Right cardiac atrium (tissue), 5 donors: ENCODE measurements at regions not wholly inside any gene's neighbourhood (a gene's known extent, or its start where the extent isn't known, plus 50 kb on each side); places are given as distances from the start of the nearest gene placed in this dataset.

Experiments
- ATAC-seq, 2 donors: fragments of 200-7000 bp; cut with Tn5 transposase; one replicate each; pipeline versions ENCODE4 v1.8.0 to v1.9.1; 2020; ENCODE audit warnings: moderate library complexity in 2 of 2, mild to moderate bottlenecking in 1 of 2
- DNase-seq, 3 donors: peaks; one replicate each; pipeline ENCODE4 v3.0.0-alpha.2; 2020
- H3K27ac ChIP-seq: one replicate; pipeline ENCODE4 v1.5.1; 2013; ENCODE audit warnings: mild to moderate bottlenecking, low read length, control low read depth, moderate library complexity
- H3K27me3 ChIP-seq: one replicate; pipeline ENCODE4 v1.6.1; 2013; ENCODE audit not compliant: control insufficient read depth, insufficient read depth
- H3K4me1 ChIP-seq: one replicate; pipeline ENCODE4 v1.6.1; 2013; ENCODE audit warnings: low read length; ENCODE audit not compliant: control insufficient read depth, insufficient read depth
- H3K4me3 ChIP-seq: one replicate; pipeline ENCODE4 v1.5.1; 2013; ENCODE audit warnings: low read length, control low read depth
- H3K9me3 ChIP-seq: one replicate; pipeline ENCODE4 v1.6.1; 2013; ENCODE audit warnings: low read length; ENCODE audit not compliant: control insufficient read depth
- WGBS: extraction: QIAGEN DNeasy Blood & Tissue Kit; methylation state at CpG from one replicate; pipeline ENCODE4 v1.1.7; 2013; 5-methylcytosine and 5-hydroxymethylcytosine counted together
- intact Hi-C, 4 donors: fragments of 100-400 bp; cut with DNase I; formaldehyde crosslinking; loops; one replicate each; pipeline versions ENCODE4 v1.11.0 to v1.14.0; 2022 to 2023
- donor health status: healthy with polysubstance abuse.
- donor health status: DM: no; HTN: yes; CAD: no.
- donor health status: DM: no; HTN: no; CAD: no.
- donor health status: DM: no; HTN: yes; CAD: no; lungs with severe emphysema.
- donor health status: DM: yes; HTN: yes; CAD: no.

- no peak overlapping the region for H3K27ac ChIP-seq
- intact Hi-C loops = no loop called here
- ATAC-seq = no peak
These were observed 243.7 kb downstream of the ALDH8A1 start for GRCh38 chr6:134706153-134706552.

GRCh38 chr6:134703206-134703605 is 246.7 kb downstream of the ALDH8A1 start:
- H3K9me3 ChIP-seq = no peaks in the 10 kb centered on the region
- intact Hi-C loops = no loop called here
- H3K4me3 ChIP-seq = no peak overlapping the region
- no peak for ATAC-seq
- no peaks in the 10 kb centered on the region for H3K27me3 ChIP-seq
- no peak for DNase-seq
- no peak overlapping the region for H3K27ac ChIP-seq
- H3K4me1 ChIP-seq = no peaks in the 10 kb centered on the region

More at GRCh38 chr6:134706153-134706552, 243.7 kb downstream of the ALDH8A1 start:
- Histone ChIP-seq H3K27me3 (no peaks in the 10 kb centered on the region), H3K4me1 (no peaks in the 10 kb centered on the region), H3K4me3 (no peak overlapping the region), H3K9me3 (no peaks in the 10 kb centered on the region)
- DNase-seq = no peak
- 68% methylated on average over 3 of the region's 3 CpGs for WGBS

GRCh38 chr6:134702279-134702678 is 247.6 kb downstream of the ALDH8A1 start:
- intact Hi-C loops = no loop called here
- ATAC-seq = no peak

GRCh38 chr6:134701301-134701700 is 248.6 kb downstream of the ALDH8A1 start:
- intact Hi-C loops = no loop called here
- DNase-seq = no peak
- no peaks in the 10 kb centered on the region for H3K9me3 ChIP-seq
- ATAC-seq = no peak
- no peaks in the 10 kb centered on the region for H3K4me1 ChIP-seq
- no peak overlapping the region for H3K27ac ChIP-seq
- H3K27me3 ChIP-seq = no peaks in the 10 kb centered on the region
- WGBS = 88% methylated on average over 1 of the region's 1 CpG
- H3K4me3 ChIP-seq = no peak overlapping the region

More at GRCh38 chr6:134702279-134702678, 247.6 kb downstream of the ALDH8A1 start:
- no peak overlapping the region for H3K27ac ChIP-seq
- no peaks in the 10 kb centered on the region for H3K4me1 ChIP-seq
- WGBS = 96% methylated on average over 3 of the region's 3 CpGs
- no peak overlapping the region for H3K4me3 ChIP-seq
- no peak for DNase-seq
- H3K9me3 ChIP-seq = no peaks in the 10 kb centered on the region
- H3K27me3 ChIP-seq = no peaks in the 10 kb centered on the region

- DNase-seq (no peak), ATAC-seq (no peak)
- no peak overlapping the region for H3K4me3 ChIP-seq
- WGBS = 79% methylated on average over 1 of the region's 1 CpG
- no peak overlapping the region for H3K27ac ChIP-seq
- no peaks in the 10 kb centered on the region for H3K9me3 ChIP-seq
- no peaks in the 10 kb centered on the region for H3K27me3 ChIP-seq
- no peaks in the 10 kb centered on the region for H3K4me1 ChIP-seq
- intact Hi-C loops = no loop called here
These were observed 251.7 kb downstream of the ALDH8A1 start for GRCh38 chr6:134698228-134698627.

- intact Hi-C loops = no loop called here
- Histone ChIP-seq H3K4me3 (no peak overlapping the region), H3K9me3 (no peaks in the 10 kb centered on the region), H3K4me1 (no peaks in the 10 kb centered on the region), H3K27ac (no peak overlapping the region), H3K27me3 (no peaks in the 10 kb centered on the region)
- DNase-seq (no peak), ATAC-seq (no peak)
- 94% methylated on average over 3 of the region's 3 CpGs for WGBS
These were observed 257.9 kb downstream of the ALDH8A1 start for GRCh38 chr6:134692008-134692407.

GRCh38 chr6:134691180-134691579 is 258.7 kb downstream of the ALDH8A1 start:
- Histone ChIP-seq H3K27me3 (no peaks in the 10 kb centered on the region), H3K4me1 (no peaks in the 10 kb centered on the region), H3K27ac (no peak overlapping the region), H3K4me3 (no peak overlapping the region), H3K9me3 (no peaks in the 10 kb centered on the region)
- DNase-seq (no peak), ATAC-seq (no peak)
- 76% methylated on average over 2 of the region's 2 CpGs for WGBS
- intact Hi-C loops = no loop called here

- Histone ChIP-seq H3K4me3 (no peak overlapping the region), H3K9me3 (no peaks in the 10 kb centered on the region), H3K27ac (peak overlapping the region; percentile 21), H3K27me3 (no peaks in the 10 kb centered on the region), H3K4me1 (no peaks in the 10 kb centered on the region)
- DNase-seq (no peak), ATAC-seq (no peak)
- WGBS = 94% methylated on average over 3 of the region's 3 CpGs
- intact Hi-C loops = no loop called here
These were observed 259.9 kb downstream of the ALDH8A1 start for GRCh38 chr6:134690048-134690447.

- DNase-seq (peak in 2 of 3 donors; percentile 52 to 70), ATAC-seq (peak; percentile 74 to 92)
- no peaks in the 10 kb centered on the region for H3K4me1 ChIP-seq
- no peaks in the 10 kb centered on the region for H3K27me3 ChIP-seq
- no peak overlapping the region for H3K4me3 ChIP-seq
- intact Hi-C loops = no loop called here
- WGBS = 63% methylated on average over 4 of the region's 4 CpGs
- H3K27ac ChIP-seq = peak overlapping the region; percentile 21
- no peaks in the 10 kb centered on the region for H3K9me3 ChIP-seq
These were observed 260.3 kb downstream of the ALDH8A1 start for GRCh38 chr6:134689641-134690040.

GRCh38 chr6:134689177-134689576 is 260.7 kb downstream of the ALDH8A1 start:
- Histone ChIP-seq H3K4me1 (no peaks in the 10 kb centered on the region), H3K27me3 (no peaks in the 10 kb centered on the region), H3K4me3 (no peak overlapping the region), H3K9me3 (no peaks in the 10 kb centered on the region), H3K27ac (no peak overlapping the region)
- intact Hi-C loops = no loop called here
- WGBS = 52% methylated on average over 4 of the region's 4 CpGs
- peak; percentile 73 to 86 for ATAC-seq
- no peak for DNase-seq

- H3K27me3 ChIP-seq = no peaks in the 10 kb centered on the region
- WGBS = 57% methylated on average over 6 of the region's 6 CpGs
- no peaks in the 10 kb centered on the region for H3K4me1 ChIP-seq
- intact Hi-C loops = no loop called here
- H3K4me3 ChIP-seq = no peak overlapping the region
- ATAC-seq = no peak
- no peak for DNase-seq
- no peaks in the 10 kb centered on the region for H3K9me3 ChIP-seq
- no peak overlapping the region for H3K27ac ChIP-seq
These were observed 263.8 kb downstream of the ALDH8A1 start for GRCh38 chr6:134686071-134686470.

- H3K27ac ChIP-seq = no peak overlapping the region
- no peaks in the 10 kb centered on the region for H3K9me3 ChIP-seq
- no peak for DNase-seq
- no peaks in the 10 kb centered on the region for H3K27me3 ChIP-seq
- no peaks in the 10 kb centered on the region for H3K4me1 ChIP-seq
- WGBS = 79% methylated on average over 2 of the region's 2 CpGs
- no peak overlapping the region for H3K4me3 ChIP-seq
- intact Hi-C loops = no loop called here
- ATAC-seq = no peak
These were observed 265.5 kb downstream of the ALDH8A1 start for GRCh38 chr6:134684423-134684795.
